CMK (cell line): ENCODE measurements at regions not wholly inside any gene's neighbourhood (a gene's known extent, or its start where the extent isn't known, plus 50 kb on each side); places are given as distances from the start of the nearest gene placed in this dataset.
A peak's percentile ranks its signal among the peaks of the same experiment; 100 is the strongest.
"Not testable (repeated sequence)": the region's sequence is repeated elsewhere in the genome, so short reads cannot be mapped to it uniquely, and the experiment has no call there.

Experiments used
- DNase-seq: peaks from one replicate; pipeline ENCODE4 v3.0.0-alpha.2; 2010; ENCODE audit warnings: low read depth

DNA sequence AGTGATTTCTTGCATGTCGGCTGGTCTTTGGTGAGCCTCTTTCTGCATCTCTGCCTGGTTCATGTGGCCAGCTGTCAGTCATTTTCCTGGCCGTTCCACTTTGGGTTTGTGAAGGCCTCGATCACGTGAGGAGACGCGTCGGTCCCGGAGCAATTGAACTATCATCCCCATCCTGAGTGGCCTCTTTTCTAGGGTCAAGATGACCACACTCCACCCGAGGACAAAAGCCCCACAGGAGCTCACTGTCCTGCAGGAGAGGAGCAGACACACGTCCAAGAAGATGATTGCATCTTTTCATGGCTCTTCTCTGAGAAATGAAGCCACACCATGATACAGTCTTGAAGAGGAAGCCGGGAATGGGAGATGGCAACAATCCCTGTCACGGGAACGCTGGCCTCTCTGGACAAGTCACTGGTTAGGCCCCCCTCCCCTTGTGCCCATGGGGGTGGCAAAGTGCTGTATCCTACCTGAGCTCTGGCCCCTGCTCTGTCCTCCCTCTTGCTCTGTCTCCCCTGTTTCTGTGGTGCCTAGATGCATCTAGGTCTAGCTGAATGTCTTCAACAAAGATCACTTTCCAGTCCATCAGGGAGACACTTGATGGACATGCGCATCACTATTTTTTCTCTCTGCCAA is 291.4 kb upstream of the ZNF337 start:
- DNase-seq, result not testable (repeated sequence)

DNA sequence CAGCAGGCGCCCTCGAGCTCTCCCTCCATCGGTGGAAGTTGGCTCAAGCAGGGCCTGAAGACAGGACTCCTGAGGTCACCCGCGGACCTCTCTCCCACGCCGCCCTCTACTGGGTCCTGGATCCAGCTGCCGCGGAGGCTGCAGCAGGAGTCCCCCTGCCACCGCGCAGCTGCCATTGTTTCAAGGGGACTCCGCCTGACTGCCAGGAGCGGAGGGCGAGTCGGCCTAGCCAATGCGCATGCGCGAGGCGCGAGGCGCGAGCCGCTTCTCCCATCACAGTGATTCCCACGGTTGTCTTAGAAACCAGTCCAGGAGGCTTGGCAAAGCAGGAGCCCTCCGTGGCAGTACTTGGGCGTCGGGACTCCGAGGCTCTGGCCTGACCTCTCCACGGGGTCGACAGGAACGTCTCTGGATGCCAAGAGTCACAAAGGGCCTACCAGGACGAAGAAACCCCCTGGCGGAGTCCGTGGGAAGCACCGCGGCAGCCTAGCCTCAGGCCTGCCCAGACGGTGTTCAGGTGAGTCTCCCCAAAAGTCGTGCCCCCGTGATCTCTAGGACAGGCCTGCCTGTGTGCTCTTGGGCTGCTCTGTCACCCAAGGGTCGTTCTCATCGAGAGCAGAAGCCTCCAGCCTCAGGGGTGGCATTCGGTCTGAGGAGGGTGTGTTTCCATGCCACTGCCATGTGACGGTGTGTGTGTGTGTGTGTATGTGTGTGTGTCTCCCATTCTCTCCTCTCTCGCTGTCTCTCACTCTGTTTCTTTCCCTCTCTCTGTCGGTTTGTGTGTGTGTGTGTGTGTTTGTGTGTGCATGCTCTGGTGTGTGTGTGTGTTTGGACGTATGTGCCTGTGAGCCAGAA is 290.6 kb upstream of the ZNF337 start:
- DNase-seq, result no peak

- DNase-seq, result no peak
Observed at GRCh38 chr20:25985597-25985996, 288.9 kb upstream of the ZNF337 start.

DNA sequence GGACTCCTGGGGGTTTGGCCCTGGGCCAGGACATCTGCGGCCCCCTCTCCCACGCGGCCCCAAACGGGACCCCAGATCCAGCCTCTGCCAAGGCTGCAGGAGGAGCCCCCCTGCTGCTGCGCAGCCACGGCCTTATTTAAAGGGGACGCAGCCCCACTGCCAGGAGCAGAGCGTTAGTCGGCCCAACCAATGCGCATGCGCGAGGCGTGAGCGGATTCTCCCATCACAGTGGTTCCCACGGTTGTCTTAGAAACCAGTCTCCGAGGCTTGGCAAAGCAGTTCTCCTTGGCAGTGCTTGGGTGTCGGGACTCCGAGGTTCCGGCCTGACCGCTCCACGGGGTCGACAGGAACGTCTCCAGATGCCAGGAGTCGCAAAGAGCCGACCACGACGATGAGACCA is 288.3 kb upstream of the ZNF337 start:
- DNase-seq, result no peak

DNA sequence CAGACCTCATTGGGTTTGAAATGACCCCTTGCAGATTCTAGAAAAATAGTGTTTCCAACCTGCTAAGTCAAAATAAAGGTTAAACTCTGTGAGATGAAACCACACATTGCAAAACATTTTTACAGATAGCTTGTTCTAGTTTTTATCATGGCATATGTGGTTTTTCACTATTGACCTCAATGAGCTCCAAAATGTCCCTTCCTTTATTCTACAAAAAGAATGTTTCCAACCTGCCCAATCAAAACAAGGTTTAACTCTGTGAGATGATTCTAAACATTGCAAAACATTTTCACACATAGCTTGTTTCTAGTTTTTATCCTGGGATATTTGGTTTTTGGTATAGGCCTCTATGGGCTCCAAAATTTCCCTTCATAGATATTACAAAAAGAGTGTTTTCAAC is 286.0 kb upstream of the ZNF337 start:
- DNase-seq, result not testable (repeated sequence)

DNA sequence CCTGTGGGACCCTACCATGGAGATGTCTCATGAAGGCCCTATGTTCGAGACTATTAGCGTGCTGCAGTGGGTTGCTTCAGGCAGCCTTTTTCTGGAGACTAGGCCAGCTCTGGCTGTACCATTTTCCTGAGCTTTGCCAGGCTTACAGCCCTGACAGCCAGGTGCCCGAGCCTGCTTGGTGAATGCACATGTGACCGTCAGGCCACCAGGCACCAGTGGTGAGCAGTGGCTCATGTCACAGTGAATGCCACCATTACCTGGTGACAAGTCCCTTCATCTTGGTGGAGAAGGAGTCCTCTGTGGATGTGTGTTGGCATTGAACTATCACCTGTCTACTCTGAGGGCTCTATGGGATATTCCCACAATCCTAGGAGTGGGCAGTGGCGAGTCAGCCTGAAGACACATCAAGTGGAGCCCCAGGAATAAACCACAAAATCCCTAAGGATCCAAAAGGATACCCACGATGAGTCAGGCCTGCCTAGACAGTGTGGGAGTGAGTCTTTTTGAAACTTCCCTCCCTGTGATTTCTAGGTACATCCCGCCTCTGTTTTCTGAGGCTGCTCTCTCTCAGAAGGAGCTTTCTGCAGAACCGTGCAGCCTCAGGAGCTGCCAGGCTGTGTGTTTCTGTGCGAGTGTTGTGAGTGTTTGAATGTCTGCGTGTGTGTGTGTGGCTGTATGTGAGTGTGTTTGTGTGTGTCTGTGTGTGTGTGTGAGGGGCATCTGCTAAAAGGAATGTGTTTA is 282.0 kb upstream of the ZNF337 start:
- not testable (repeated sequence) for DNase-seq

DNA sequence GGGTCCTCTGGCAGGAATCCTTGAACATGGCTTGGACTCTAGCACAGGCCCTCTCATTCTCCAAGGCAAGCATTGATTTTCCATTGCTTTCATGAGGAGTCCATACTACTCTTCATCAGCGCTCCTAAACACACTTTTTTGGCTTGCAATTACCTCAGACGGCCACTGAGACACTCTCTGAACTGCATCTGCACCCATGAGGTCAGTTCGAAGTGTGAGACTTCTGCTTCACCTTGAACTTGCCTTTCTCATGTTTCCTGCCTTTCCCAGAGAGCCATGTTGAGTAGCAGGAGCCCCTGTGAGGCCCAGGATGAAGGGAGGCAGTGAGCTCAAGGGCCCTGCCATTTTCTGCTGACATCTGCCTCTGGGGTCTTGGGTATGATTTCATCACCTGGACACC is 279.2 kb upstream of the ZNF337 start:
- not testable (repeated sequence) for DNase-seq

DNA sequence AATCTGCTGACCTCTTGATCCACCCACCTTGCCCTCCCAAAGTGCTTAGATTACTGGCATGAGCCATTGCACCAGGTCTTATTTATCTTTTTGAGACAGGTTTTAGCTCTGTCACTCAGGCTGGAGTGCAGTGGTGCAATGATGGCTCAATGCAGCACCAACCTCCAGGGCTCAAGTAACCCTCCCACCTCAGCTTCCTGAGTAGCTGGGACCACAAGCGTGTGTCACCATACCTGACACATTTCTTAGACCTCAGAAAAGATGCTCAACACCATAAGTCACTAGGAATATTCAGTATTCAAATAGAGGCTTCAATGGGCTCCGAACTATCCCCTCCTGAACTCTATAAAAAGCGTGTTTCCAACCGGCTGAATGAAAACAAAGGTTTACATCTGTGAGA is 268.6 kb upstream of the ZNF337 start:
- not testable (repeated sequence) for DNase-seq

GRCh38 chr20:25953876-25954275 is 257.2 kb upstream of the ZNF337 start:
- DNase-seq, result not testable (repeated sequence)

GRCh38 chr20:25935230-25935629 is 238.6 kb upstream of the ZNF337 start:
- not testable (repeated sequence) for DNase-seq

DNA sequence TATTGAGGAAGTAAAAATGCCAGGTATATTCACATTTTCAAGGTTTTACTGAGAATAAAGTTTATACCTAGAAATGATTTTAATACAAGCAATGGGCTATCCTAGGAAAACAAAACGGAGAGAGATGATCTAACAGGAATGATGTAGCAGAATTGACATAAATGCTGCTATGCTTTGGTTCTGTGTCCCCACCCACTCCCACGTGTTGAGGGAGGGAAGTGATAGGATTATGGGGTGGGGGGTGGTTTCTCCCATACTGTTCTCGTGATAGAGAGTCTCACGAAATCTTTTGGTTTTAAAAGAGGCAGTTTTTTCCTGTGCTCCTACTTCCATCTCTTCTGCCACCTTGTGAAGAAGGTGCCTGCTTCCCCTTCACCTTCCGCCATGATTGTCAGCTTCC is 236.2 kb upstream of the ZNF337 start:
- DNase-seq, result peak; percentile 26

DNA sequence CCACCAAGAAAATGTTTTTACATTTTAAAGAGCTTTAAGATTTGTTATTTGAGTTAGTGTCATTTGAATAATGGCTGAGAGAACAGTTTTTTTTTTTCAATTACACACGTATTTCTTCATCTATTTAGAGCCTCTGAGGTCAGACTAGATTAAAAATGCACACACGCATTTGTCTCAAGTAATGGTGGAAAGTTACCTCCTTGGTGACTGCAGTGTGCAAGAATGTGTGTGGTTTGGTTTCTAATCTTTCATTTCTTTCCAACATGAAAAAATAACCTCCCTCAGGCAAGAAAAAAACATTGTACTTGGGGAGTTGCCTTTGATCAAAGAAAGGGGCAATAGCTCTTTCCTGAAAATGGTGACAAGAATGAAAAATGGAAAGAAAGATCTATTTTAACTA is 235.5 kb upstream of the ZNF337 start:
- not testable (repeated sequence) for DNase-seq

GRCh38 chr20:25902321-25902720 is 205.7 kb upstream of the ZNF337 start:
- not testable (repeated sequence) for DNase-seq

DNA sequence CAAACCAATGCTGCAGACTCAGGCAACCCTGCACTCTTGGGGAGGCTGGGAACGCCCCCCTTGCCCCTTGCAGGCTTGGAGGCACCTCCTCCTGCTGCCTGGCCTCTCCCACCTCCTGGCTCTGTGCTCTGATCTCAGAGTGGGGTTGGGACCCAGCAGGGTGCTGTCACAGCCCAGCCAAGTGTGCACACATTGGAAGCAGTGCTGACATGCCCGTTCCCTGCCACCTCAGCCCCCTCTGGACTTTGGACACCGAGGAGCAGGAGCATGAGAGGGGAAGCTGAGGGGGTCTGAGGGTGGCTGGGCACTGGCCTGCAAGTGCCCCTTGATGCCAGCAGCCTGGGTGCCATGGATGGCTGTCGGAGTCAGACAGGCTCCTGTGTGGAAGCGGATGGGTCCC is 202.0 kb upstream of the ZNF337 start:
- not testable (repeated sequence) for DNase-seq

DNA sequence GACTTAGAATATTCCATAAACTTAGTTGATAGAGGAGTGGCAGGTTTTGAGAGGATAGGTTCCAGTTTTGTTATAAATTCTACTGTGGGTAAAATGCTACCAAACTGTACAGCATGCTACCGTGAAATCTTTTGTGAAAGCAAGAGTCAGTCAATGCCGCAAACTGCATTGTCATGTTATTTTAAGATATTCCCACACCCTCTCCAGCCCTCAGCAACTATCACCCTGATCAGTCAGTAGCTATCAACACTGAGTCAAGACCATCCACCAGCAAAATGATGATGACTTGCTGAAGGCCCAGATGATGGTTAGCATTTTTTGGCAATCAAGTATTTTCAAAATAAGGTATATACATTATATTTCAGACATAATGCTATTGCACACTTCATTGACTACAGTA is 182.4 kb upstream of the ZNF337 start:
- not testable (repeated sequence) for DNase-seq

DNA sequence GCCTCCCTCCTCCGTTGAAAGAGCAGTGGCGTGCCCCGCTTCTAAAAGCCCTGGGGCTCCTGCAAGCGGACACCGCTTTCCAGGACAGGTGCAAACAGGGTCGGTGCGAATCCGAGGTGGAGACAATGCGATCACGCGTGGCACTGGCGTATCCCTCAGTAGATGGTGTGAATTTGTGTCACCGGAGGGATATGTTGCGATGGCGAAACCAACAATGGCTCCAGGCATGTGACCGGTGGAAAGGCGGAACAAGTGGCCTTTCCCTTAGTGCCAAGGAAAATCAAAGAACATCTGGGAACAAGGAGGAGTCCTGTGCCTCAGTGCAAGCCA is 172.0 kb upstream of the ZNF337 start:
- DNase-seq, result not testable (repeated sequence)

DNA sequence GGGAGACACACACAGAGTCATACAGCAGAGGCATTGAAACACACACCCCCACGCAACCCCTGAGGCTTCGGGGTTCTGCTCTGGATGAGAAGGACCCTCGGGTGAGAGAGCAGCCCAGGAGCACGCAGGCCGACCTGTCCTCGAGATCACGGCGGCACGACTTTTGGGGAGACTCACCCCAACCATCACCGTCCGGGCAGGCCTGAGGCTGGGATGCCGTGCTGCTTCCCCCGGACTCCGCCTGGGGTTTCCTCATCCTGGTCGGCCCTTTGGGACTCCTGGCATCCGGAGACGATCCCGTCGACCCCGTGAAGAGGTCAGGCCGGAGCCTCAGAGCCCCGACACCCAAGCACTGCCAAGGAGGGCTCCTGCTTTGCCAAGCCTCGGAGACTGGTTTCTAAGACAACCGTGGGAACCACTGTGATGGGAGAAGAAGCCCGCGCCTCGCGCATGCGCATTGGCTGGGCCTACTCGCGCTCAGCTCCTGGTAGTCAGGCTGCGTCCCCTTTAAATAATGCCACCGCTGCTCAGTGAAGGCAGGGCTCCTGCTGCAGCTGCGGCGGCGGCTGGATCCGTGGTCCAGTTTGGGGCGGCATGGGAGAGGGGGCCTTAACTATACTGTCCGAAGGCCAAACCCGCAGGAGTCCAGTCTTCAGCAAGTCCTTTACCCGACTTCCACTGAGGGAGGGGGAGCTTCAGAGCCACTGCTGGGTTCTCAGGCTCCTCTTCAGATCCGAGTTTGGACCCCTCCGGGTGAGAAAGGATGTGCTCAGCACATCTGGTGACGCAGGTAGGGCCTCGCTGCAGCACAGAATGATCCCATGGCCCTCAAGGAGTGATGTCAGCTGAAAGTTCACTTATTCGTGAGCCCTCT is 171.4 kb upstream of the ZNF337 start:
- no peak for DNase-seq

GRCh38 chr20:25867015-25867775 is 170.5 kb upstream of the ZNF337 start:
- not testable (repeated sequence) for DNase-seq

DNA sequence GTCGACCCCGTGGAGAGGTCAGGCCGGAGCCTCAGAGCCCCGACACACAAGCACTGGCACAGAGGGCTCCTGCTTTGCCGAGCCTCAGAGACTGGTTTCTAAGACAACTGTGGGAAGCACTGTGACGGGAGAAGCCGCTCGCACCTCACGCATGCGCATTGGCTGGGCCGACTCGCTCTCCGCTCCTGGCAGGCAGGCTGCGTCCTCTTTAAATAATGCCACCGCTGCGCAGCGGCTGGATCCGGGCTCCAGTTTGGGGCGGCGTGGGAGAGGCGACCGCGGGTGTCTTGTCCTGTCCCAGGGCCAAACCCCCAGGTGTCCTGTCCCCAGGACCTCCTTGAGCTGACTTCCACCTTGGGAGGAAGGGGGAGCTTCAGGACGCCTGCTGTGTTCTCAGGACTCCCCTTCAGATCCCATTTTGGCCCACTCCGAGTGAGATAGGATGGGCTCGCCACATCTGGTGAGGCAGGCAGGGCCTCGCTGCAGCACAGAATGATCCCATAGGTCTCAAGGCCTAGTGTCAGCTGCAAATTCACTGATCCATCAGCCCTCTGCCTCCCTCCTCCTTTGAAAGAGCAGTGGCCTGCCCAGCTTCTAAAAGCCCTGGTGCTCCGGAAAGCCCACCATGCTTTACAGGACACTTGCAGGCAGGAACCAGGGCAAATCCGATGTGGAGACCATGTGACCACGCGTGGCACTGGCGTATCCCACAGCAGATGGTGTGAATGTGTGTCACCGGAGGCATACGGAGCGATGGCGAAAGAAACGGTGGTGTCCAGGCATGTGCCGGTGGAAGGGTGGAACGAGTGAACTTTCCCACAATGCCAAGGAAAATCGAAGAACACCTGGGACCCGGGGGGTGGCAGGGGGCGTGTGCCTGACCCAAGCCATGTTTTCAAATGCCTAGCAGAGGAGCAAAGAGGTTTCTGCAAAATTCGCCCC is 169.3 kb upstream of the ZNF337 start:
- no peak for DNase-seq
